Urothelium cell line (cell line): ENCODE measurements at regions not wholly inside any gene's neighbourhood (a gene's known extent, or its start where the extent isn't known, plus 50 kb on each side); places are given as distances from the start of the nearest gene placed in this dataset.
A peak's percentile ranks its signal among the peaks of the same experiment; 100 is the strongest.
"Not testable (repeated sequence)": the region's sequence is repeated elsewhere in the genome, so short reads cannot be mapped to it uniquely, and the experiment has no call there.

ENCODE experiments used
- DNase-seq: peaks from one replicate; pipeline ENCODE4 v3.0.0; 2011; ENCODE audit warnings: low spot score, mixed read lengths
- FAIRE-seq: peaks from 2 replicates; lab custom pipeline; 2011; peaks lifted over from hg19 to GRCh38; lab: Jason Lieb, UNC

- DNase-seq (no peak), FAIRE-seq (peak; percentile 5)
Observed at GRCh38 chr22:44566911-44567310, 68.9 kb upstream of the RTL6 start.

- DNase-seq, FAIRE-seq: not testable (repeated sequence)
Observed at GRCh38 chr22:44562651-44563050, 64.6 kb upstream of the RTL6 start.

DNA sequence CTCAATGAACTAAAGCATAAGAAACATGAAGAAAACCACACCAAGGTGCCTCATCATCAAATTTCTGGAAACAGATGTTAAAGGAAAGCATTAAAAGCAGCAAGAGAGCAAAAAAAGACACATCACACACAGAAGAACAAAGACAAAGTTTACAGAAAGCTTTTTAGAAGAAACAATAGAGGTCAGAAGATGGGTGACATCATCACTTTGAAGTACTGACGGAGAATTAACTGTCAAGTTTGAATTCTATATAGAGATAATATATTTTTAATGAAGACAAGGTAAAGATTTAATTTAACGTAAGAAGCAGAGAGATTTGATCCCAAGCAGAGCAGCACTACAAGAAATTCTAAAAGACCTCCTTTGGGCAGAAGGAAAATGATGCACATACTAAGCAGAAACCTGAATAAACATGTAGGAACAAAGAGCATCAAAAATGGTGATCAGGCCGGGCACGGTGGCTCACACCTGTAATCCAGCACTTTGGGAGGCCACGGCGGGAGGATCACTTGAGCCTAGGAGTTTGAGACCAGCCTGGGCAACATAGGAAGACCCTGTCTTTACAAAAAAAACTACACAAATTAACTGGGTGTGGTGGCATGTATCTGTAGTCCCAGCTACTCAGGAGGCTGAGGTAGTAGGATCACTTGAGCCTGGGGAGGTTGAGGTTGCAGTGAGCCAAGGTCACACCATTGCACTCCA is 63.3 kb upstream of the RTL6 start:
- DNase-seq: no peak
- peak; percentile 72 for FAIRE-seq

GRCh38 chr22:44558671-44559070 is 60.6 kb upstream of the RTL6 start:
- DNase-seq, FAIRE-seq: not testable (repeated sequence)

DNA sequence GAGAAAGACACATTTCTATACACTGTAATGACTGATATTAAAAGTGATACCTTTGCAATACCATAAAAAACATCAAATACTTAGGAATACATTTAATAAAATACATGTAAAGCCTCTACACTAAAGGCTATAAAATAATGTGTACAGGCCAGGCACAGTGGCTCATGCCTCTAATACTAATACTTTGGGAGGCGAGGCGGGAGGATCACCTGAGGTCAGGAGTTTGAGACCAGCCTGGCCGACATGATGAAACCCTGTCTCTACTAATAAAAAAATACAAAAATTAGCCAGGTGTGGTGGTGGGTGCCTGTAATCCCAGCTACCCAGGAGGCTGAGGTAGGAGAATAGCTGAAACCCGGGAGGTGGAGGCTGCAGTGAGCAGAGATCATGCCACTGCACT is 59.8 kb upstream of the RTL6 start:
- not testable (repeated sequence) for FAIRE-seq, DNase-seq

DNA sequence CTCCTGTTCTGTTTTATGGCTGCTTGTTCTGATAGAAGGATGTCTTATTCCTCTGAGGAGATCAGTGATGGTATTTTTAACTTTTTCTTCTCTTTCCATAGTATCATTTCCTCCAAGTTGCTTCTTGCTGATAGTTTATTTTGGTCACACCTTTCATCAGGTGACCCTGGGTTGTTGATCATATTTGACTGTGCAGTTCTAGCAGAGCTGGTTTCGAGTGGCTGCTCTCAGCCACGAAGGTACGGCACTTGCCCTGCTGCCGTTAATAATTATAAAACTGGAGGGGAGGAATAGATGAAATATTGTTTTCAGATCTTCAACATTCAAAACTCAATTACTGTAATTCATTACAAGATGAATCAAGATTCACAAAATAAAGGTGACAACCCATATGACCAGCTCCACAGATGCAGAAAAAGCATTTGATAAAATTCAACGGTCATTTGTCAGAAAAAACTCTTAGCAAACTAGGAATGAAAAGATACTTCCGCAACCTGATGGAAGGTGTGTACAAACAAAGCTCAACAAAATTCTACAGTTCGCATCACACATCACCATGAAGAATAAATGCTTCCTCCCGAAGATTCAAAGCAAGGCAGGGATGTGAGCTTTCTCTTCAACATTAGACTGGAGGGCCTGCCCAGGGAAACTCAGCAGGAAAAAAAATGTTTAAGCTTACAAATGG is 59.2 kb upstream of the RTL6 start:
- DNase-seq (no peak), FAIRE-seq (no peak)

- no peak for DNase-seq
- FAIRE-seq: no peak
Observed at GRCh38 chr22:44555597-44555996, 57.6 kb upstream of the RTL6 start.

- FAIRE-seq (no peak), DNase-seq (no peak)
Observed at GRCh38 chr22:44555046-44555445, 57.0 kb upstream of the RTL6 start.

GRCh38 chr22:44554411-44554810 is 56.4 kb upstream of the RTL6 start:
- no peak for DNase-seq
- FAIRE-seq: no peak

- peak; percentile 71 for DNase-seq
- FAIRE-seq: peak; percentile 82
Observed at GRCh38 chr22:44550711-44551491, 52.9 kb upstream of the RTL6 start.

DNA sequence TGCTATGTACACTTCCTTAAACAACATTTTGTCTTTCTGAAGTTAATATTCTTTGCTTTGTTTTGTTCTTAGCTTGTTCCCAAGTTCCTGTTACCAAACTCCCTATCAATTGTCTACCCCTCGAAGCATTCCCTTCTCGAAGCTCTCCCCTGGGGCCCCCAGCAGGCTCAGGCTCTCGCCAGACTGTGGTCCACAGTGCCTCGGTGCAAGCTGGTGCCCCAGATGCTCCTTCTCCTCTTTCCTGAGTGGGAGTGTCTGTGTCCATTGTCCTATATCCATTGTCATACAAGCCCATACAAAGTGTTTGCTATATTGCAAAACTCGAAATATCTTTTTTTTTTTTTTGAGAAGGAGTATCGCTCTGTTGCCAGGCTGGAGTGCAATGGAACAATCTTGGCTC is 51.7 kb upstream of the RTL6 start:
- FAIRE-seq (no peak), DNase-seq (no peak)

DNA sequence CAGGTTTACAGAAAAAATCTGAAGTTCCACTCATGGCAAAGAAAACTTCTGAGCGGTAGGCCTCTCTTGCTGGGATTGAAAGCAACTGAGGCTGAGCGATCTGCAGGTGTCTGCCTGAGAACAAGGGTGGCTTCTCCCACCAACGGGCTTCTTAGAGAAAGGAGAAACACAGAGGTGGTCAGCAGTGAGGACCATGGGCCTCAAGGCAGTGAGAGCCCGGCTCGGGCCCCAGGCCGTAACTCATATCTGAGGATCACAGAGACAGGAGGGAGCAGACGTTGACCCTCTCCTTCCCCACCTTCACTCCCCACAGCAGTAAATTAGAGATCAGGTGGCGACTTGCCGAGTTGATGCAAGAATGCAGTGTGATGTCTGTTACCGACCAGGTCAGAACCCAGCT is 50.9 kb upstream of the RTL6 start:
- DNase-seq (no peak), FAIRE-seq (no peak)
